ENCODE measurements at regions not wholly inside any gene's neighbourhood (a gene's known extent, or its start where the extent isn't known, plus 50 kb on each side); places are given as distances from the start of the nearest gene placed in this dataset.

DNA sequence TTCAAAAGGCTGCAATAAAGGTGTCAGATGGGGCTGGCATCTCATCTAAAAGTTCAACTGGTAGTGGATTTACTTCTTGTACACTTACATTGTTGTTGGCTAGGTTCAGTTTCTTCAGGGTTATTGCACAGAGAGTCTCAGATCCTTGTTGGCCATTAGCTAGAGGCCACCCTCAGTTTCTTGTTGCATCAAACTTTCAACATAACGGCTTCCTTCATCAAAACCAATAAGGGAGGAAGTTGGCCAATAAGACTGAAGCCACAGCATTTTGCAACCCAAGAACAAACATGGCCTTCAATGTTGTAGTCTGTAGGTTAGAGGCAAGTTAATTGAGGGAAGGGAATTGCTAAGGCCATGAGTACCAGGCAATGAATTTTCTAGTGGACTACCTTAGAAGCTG is 218.0 kb downstream of the ZBBX start:
- Histone ChIP-seq H3K4me3 (ENCODE audit: control insufficient read depth in 2 of 3, extremely low read depth in 1 of 3, insufficient read depth in 2 of 3, low read depth in 1 of 3, low read length in 3 of 3) (no peak overlapping the region), H3K36me3 (ENCODE audit: control insufficient read depth in 2 of 2, extremely low read depth in 1 of 2, insufficient read depth in 2 of 2, low read length in 2 of 2) (no peaks in the 10 kb centered on the region), H3K27ac (ENCODE audit: control insufficient read depth, insufficient read depth, low read length) (no peak overlapping the region), H4K20me1 (ENCODE audit: control insufficient read depth, extremely low read depth, insufficient read depth, low read length) (no peaks in the 10 kb centered on the region), H3K9me3 (ENCODE audit: control insufficient read depth, low read depth, low read length) (no peaks in the 10 kb centered on the region), H3K4me2 (ENCODE audit: control insufficient read depth, extremely low read depth, insufficient read depth, low read depth, low read length) (no peak overlapping the region), H3K27me3 (ENCODE audit: control insufficient read depth, extremely low read depth, insufficient read depth, low read length) (no peaks in the 10 kb centered on the region), H3K4me1 (ENCODE audit: control insufficient read depth, extremely low read depth, insufficient read depth, low read length) (no peaks in the 10 kb centered on the region), H3K9ac (ENCODE audit: control insufficient read depth, extremely low read depth, insufficient read depth, low read length) (no peak overlapping the region), H2AFZ (ENCODE audit: control insufficient read depth, low read length) (no peak overlapping the region), H3K9me1 (ENCODE audit: control insufficient read depth, extremely low read depth, insufficient read depth, low read length) (no peaks in the 10 kb centered on the region), H3K79me2 (ENCODE audit: control insufficient read depth, insufficient read depth, low read length) (no peaks in the 10 kb centered on the region)
- dilution Hi-C loops (cut with MboI; ENCODE audit: extremely low pct_ligation_motif_present, low sequenced_read_pairs) = no loop called here
- no peak for FAIRE-seq
- TF ChIP-seq, protein P1, sequence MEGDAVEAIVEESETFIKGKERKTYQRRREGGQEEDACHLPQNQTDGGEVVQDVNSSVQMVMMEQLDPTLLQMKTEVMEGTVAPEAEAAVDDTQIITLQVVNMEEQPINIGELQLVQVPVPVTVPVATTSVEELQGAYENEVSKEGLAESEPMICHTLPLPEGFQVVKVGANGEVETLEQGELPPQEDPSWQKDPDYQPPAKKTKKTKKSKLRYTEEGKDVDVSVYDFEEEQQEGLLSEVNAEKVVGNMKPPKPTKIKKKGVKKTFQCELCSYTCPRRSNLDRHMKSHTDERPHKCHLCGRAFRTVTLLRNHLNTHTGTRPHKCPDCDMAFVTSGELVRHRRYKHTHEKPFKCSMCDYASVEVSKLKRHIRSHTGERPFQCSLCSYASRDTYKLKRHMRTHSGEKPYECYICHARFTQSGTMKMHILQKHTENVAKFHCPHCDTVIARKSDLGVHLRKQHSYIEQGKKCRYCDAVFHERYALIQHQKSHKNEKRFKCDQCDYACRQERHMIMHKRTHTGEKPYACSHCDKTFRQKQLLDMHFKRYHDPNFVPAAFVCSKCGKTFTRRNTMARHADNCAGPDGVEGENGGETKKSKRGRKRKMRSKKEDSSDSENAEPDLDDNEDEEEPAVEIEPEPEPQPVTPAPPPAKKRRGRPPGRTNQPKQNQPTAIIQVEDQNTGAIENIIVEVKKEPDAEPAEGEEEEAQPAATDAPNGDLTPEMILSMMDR (optimal IDR thresholded peaks at IDR 0.05 in 1 of 3, IDR thresholded peaks at IDR 0.05 in 1 of 3, conservative IDR thresholded peaks at IDR 0.05 in 1 of 3; ENCODE audit: extremely low read depth in 1 of 3, insufficient read depth in 2 of 3, low read length in 3 of 3) = no peak
- TF ChIP-seq EZH2 (IDR thresholded peaks at IDR 0.05; ENCODE audit: low read length) = no peak
- no peak for DNase-seq (ENCODE audit: low read depth, low spot score)

- H3K79me2 ChIP-seq (ENCODE audit: control insufficient read depth, insufficient read depth, low read length) = no peaks in the 10 kb centered on the region
- dilution Hi-C loops (cut with MboI; ENCODE audit: extremely low pct_ligation_motif_present, low sequenced_read_pairs) = no loop called here
Measured at GRCh38 chr3:167160781-167161180, 219.3 kb downstream of the ZBBX start.

More at GRCh38 chr3:167160781-167161180, 219.3 kb downstream of the ZBBX start:
- no peaks in the 10 kb centered on the region for H3K9me1 ChIP-seq (ENCODE audit: control insufficient read depth, extremely low read depth, insufficient read depth, low read length)
- no peaks in the 10 kb centered on the region for H3K9me3 ChIP-seq (ENCODE audit: control insufficient read depth, low read depth, low read length)
- no peaks in the 10 kb centered on the region for H3K27me3 ChIP-seq (ENCODE audit: control insufficient read depth, extremely low read depth, insufficient read depth, low read length)
- DNase-seq (ENCODE audit: low read depth, low spot score) = no peak
- TF ChIP-seq, protein P1 (optimal IDR thresholded peaks at IDR 0.05 in 1 of 3, IDR thresholded peaks at IDR 0.05 in 1 of 3, conservative IDR thresholded peaks at IDR 0.05 in 1 of 3; ENCODE audit: extremely low read depth in 1 of 3, insufficient read depth in 2 of 3, low read length in 3 of 3) = no peak
- TF ChIP-seq EZH2 (IDR thresholded peaks at IDR 0.05; ENCODE audit: low read length) = no peak
- H4K20me1 ChIP-seq (ENCODE audit: control insufficient read depth, extremely low read depth, insufficient read depth, low read length) = no peaks in the 10 kb centered on the region
- H3K9ac ChIP-seq (ENCODE audit: control insufficient read depth, extremely low read depth, insufficient read depth, low read length) = no peak overlapping the region
- no peak overlapping the region for H3K4me2 ChIP-seq (ENCODE audit: control insufficient read depth, extremely low read depth, insufficient read depth, low read depth, low read length)
- no peaks in the 10 kb centered on the region for H3K4me1 ChIP-seq (ENCODE audit: control insufficient read depth, extremely low read depth, insufficient read depth, low read length)
- no peaks in the 10 kb centered on the region for H3K36me3 ChIP-seq (ENCODE audit: control insufficient read depth in 2 of 2, extremely low read depth in 1 of 2, insufficient read depth in 2 of 2, low read length in 2 of 2)
- no peak overlapping the region for H3K4me3 ChIP-seq (ENCODE audit: control insufficient read depth in 2 of 3, extremely low read depth in 1 of 3, insufficient read depth in 2 of 3, low read depth in 1 of 3, low read length in 3 of 3)
- no peak overlapping the region for H3K27ac ChIP-seq (ENCODE audit: control insufficient read depth, insufficient read depth, low read length)
- H2AFZ ChIP-seq (ENCODE audit: control insufficient read depth, low read length) = no peak overlapping the region
- FAIRE-seq = no peak

Measured in keratinocyte (primary cell).